Activated T-cell treated with anti-CD3 and anti-CD28 coated beads, Interleukin-2, amount 50 U/mL, for 24 hours (primary cell): ENCODE measurements at regions not wholly inside any gene's neighbourhood (a gene's known extent, or its start where the extent isn't known, plus 50 kb on each side); places are given as distances from the start of the nearest gene placed in this dataset.

Source experiments
- DNase-seq: peaks from one replicate; pipeline ENCODE4 v3.0.0-alpha.2; 2020
- H3K27ac Mint-ChIP-seq: 2 replicates; pipeline ENCODE4 v1.8.0; 2020; ENCODE audit warnings: mild to moderate bottlenecking, mixed read lengths
- H3K27me3 Mint-ChIP-seq: 2 replicates; pipeline ENCODE4 v1.8.0; 2020; ENCODE audit warnings: mixed read lengths
- H3K36me3 Mint-ChIP-seq: 2 replicates; pipeline ENCODE4 v1.8.0; 2020; ENCODE audit warnings: low read depth, mixed read lengths
- H3K4me1 Mint-ChIP-seq: 2 replicates; pipeline ENCODE4 v1.8.0; 2020; ENCODE audit warnings: low read depth, mixed read lengths
- H3K4me3 Mint-ChIP-seq: 2 replicates; pipeline ENCODE4 v1.8.0; 2020; ENCODE audit warnings: mild to moderate bottlenecking, moderate library complexity, mixed read lengths
- H3K9me3 Mint-ChIP-seq: 2 replicates; pipeline ENCODE4 v1.8.0; 2020; ENCODE audit warnings: mixed read lengths

- Mint-ChIP-seq H3K27ac (no peak overlapping the region), H3K9me3 (no peaks in the 10 kb centered on the region), H3K4me1 (no peaks in the 10 kb centered on the region), H3K27me3 (no peaks in the 10 kb centered on the region), H3K36me3 (no peaks in the 10 kb centered on the region), H3K4me3 (no peak overlapping the region)
- DNase-seq: no peak
These were observed 135.2 kb upstream of the OSMR start for GRCh38 chr5:38710627-38711026.

GRCh38 chr5:38712391-38712790 lies 133.4 kb upstream of the OSMR start:
- no peaks in the 10 kb centered on the region for H3K27me3 Mint-ChIP-seq
- H3K9me3 Mint-ChIP-seq: no peaks in the 10 kb centered on the region
- no peak overlapping the region for H3K4me3 Mint-ChIP-seq
- H3K36me3 Mint-ChIP-seq: no peaks in the 10 kb centered on the region
- no peak overlapping the region for H3K27ac Mint-ChIP-seq
- H3K4me1 Mint-ChIP-seq: no peaks in the 10 kb centered on the region
- no peak for DNase-seq

- Mint-ChIP-seq H3K36me3 (no peaks in the 10 kb centered on the region), H3K27ac (no peak overlapping the region), H3K9me3 (no peaks in the 10 kb centered on the region), H3K4me1 (no peaks in the 10 kb centered on the region), H3K4me3 (no peak overlapping the region), H3K27me3 (peaks cover 3% of the 10 kb centered on the region)
- DNase-seq: no peak
These were observed 131.6 kb upstream of the OSMR start for GRCh38 chr5:38714240-38714639.

GRCh38 chr5:38714703-38715355 lies 131.0 kb upstream of the OSMR start:
- Mint-ChIP-seq H3K4me1 (no peaks in the 10 kb centered on the region), H3K36me3 (no peaks in the 10 kb centered on the region), H3K9me3 (no peaks in the 10 kb centered on the region), H3K4me3 (no peak overlapping the region), H3K27me3 (peaks cover 3% of the 10 kb centered on the region), H3K27ac (no peak overlapping the region)
- DNase-seq: no peak

DNA sequence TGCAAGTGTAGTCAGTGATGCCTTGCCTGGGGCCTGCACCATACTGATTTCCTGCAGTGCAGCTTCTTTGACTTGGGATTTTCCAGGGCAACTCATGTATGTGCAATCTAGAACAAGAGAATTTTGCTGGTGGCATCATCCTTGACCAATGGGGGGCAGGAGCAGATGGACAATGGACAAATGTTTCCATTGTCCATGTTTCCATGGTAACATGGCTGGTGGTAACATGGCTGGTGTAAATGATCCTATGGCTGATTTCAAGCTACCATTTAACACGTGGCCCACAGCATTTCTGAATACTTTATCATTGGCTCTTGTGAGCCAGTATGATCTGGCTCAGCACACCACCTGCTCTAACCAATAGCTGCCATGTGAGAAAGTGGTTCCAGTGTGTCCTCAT lies 130.1 kb upstream of the OSMR start:
- H3K36me3 Mint-ChIP-seq: no peaks in the 10 kb centered on the region
- H3K4me3 Mint-ChIP-seq: no peak overlapping the region
- DNase-seq: no peak

GRCh38 chr5:38716516-38716915 lies 129.3 kb upstream of the OSMR start:
- H3K27ac Mint-ChIP-seq: no peak overlapping the region
- no peaks in the 10 kb centered on the region for H3K36me3 Mint-ChIP-seq
- H3K4me3 Mint-ChIP-seq: no peak overlapping the region
- H3K27me3 Mint-ChIP-seq: peaks cover 14% of the 10 kb centered on the region
- DNase-seq: no peak
- no peaks in the 10 kb centered on the region for H3K4me1 Mint-ChIP-seq
- H3K9me3 Mint-ChIP-seq: no peaks in the 10 kb centered on the region

More for the DNA sequence above, 130.1 kb upstream of the OSMR start:
- H3K27me3 Mint-ChIP-seq: peaks cover 6% of the 10 kb centered on the region
- no peak overlapping the region for H3K27ac Mint-ChIP-seq
- no peaks in the 10 kb centered on the region for H3K4me1 Mint-ChIP-seq
- no peaks in the 10 kb centered on the region for H3K9me3 Mint-ChIP-seq

DNA sequence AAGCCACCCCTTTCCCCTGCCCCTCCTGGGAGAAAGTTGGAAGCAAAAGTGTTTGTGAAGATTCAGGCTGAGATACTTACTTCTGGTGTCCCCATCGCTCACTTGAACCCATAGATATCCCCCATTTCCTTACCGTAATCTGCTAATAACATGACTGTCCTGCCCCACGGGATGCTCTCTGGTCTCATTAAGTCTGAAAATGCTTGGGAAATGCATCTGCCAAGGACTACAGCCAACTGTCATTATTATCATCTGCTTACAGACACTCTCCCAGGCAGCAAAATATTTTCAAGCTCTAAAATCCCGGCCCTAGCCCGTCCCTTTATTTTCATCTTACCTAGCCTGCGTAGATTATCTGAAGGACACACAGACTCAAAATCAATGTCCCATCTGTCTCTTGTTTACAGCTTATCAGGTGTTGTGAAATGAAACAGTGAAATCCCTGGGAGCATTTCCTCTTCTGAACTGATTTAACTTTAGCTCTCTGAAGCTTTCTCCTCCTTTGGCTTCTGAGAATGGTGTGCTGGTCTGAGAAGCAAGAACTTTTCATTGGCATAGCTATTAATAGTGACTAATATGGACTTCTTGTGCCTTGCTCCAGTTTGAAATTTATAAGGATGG lies 126.9 kb upstream of the OSMR start:
- Mint-ChIP-seq H3K4me3 (no peak overlapping the region), H3K36me3 (no peaks in the 10 kb centered on the region), H3K27ac (no peak overlapping the region), H3K27me3 (peaks cover 17% of the 10 kb centered on the region), H3K4me1 (no peaks in the 10 kb centered on the region), H3K9me3 (no peaks in the 10 kb centered on the region)
- DNase-seq: no peak

DNA sequence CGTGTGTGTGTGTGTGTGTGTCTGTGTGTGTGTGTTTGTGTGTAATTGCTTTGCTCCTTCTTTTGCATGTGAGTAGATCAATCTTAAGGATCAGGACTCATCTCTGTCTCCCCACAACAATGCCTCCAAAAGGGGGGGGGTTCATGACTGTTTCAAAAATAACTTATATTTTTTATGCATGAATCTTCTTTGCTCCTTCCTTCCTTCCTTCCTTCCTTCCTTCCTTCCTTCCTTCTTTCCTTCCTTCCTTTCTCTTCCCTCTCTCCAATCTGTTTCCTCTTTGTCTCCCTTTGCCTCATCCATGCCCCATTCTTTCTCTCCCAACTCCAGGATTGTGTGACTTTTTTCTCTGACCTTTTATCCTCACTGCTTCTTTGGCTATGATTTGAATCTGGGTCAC lies 126.4 kb upstream of the OSMR start:
- no peak for DNase-seq
- H3K4me3 Mint-ChIP-seq: no peak overlapping the region
- H3K9me3 Mint-ChIP-seq: no peaks in the 10 kb centered on the region
- H3K4me1 Mint-ChIP-seq: no peaks in the 10 kb centered on the region
- peaks cover 17% of the 10 kb centered on the region for H3K27me3 Mint-ChIP-seq
- no peaks in the 10 kb centered on the region for H3K36me3 Mint-ChIP-seq
- no peak overlapping the region for H3K27ac Mint-ChIP-seq

GRCh38 chr5:38719916-38720315 lies 125.9 kb upstream of the OSMR start:
- H3K9me3 Mint-ChIP-seq: no peaks in the 10 kb centered on the region
- H3K4me3 Mint-ChIP-seq: no peak overlapping the region
- no peak overlapping the region for H3K27ac Mint-ChIP-seq
- peaks cover 17% of the 10 kb centered on the region for H3K27me3 Mint-ChIP-seq
- no peak for DNase-seq
- no peaks in the 10 kb centered on the region for H3K36me3 Mint-ChIP-seq
- no peaks in the 10 kb centered on the region for H3K4me1 Mint-ChIP-seq

DNA sequence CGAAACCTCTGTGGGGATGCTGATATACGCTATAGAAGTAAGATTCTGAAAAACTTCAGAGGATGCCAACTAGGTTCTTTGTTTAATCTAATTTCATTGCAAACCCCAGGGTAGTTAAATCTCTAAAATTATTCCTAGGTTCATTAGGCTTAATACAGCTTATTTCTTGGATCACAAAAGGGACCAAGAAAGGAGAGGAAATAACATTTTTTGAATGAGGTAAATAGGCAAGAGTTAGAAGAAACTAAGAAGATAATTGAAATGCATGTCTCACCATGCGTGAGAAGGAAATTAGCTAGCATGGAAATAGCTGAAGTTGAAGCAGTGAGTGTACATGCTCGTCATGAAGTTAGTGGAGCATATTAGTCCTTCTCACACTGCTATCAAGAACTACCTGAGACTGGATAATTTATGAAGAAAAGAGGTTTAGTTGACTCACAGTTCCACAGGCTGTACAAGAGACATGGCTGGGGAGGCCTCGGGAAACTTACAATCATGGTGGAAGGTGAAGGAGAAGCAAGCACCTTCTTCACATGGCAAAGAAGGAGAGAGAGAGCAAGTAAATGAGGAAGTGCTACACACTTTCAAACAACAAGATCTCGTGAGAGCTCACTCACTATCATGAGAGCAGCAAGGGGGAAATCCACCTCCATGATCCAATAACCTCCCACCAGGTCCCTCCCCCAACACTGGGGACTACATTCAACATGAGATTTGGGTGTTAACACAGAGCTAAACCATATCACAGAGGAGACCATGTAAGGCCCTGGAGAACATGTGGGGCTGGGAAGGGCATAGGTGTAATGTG lies 125.1 kb upstream of the OSMR start:
- DNase-seq: no peak
- Mint-ChIP-seq H3K4me3 (no peak overlapping the region), H3K27me3 (peaks cover 19% of the 10 kb centered on the region), H3K4me1 (no peaks in the 10 kb centered on the region), H3K9me3 (no peaks in the 10 kb centered on the region), H3K27ac (no peak overlapping the region), H3K36me3 (no peaks in the 10 kb centered on the region)

- H3K4me3 Mint-ChIP-seq: no peak overlapping the region
- no peaks in the 10 kb centered on the region for H3K9me3 Mint-ChIP-seq
- H3K4me1 Mint-ChIP-seq: no peaks in the 10 kb centered on the region
- H3K27ac Mint-ChIP-seq: no peak overlapping the region
- DNase-seq: no peak
- no peaks in the 10 kb centered on the region for H3K36me3 Mint-ChIP-seq
- H3K27me3 Mint-ChIP-seq: peaks cover 19% of the 10 kb centered on the region
These were observed 122.9 kb upstream of the OSMR start for GRCh38 chr5:38722918-38723317.

- H3K27ac Mint-ChIP-seq: no peak overlapping the region
- no peak overlapping the region for H3K4me3 Mint-ChIP-seq
- peaks cover 19% of the 10 kb centered on the region for H3K27me3 Mint-ChIP-seq
- no peaks in the 10 kb centered on the region for H3K36me3 Mint-ChIP-seq
- H3K9me3 Mint-ChIP-seq: no peaks in the 10 kb centered on the region
- H3K4me1 Mint-ChIP-seq: no peaks in the 10 kb centered on the region
- DNase-seq: no peak
These were observed 122.4 kb upstream of the OSMR start for GRCh38 chr5:38723426-38723825.

DNA sequence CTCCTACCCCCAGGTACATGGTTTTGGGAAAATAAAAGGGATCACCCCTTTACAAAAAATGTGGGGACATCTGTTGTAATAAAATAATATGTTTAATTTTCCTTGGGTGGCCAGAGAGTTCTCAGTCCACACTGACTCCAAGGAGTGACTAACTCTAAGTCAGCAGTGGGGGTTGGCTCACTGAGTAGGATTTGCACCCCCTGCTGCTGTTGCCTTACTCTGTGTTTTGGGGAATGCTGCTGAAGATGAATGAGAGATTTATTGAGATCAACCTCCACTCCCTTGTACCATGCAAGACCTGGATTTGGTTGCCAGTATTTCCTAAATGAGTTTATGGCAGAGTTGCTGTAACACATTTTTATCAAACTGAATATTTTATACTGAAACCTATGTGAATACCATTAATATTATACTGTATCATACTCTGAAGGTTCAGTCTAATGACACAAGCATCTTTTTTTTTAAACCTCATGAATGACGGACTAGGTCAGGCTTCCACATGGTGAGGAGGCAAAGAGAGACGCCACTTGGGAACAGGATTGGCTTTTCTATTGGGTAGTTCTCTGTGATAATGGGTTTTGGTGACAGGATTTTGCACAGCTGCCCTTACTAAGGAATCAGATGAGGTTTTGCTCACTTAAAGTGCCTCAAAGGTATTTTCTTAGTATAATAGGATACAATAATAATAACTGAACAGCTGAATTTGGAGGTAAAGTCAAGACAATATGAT lies 121.3 kb upstream of the OSMR start:
- no peak for DNase-seq
- H3K4me3 Mint-ChIP-seq: no peak overlapping the region
- H3K36me3 Mint-ChIP-seq: no peaks in the 10 kb centered on the region
- no peak overlapping the region for H3K27ac Mint-ChIP-seq
- no peaks in the 10 kb centered on the region for H3K9me3 Mint-ChIP-seq
- peaks cover 16% of the 10 kb centered on the region for H3K27me3 Mint-ChIP-seq
- no peaks in the 10 kb centered on the region for H3K4me1 Mint-ChIP-seq

DNA sequence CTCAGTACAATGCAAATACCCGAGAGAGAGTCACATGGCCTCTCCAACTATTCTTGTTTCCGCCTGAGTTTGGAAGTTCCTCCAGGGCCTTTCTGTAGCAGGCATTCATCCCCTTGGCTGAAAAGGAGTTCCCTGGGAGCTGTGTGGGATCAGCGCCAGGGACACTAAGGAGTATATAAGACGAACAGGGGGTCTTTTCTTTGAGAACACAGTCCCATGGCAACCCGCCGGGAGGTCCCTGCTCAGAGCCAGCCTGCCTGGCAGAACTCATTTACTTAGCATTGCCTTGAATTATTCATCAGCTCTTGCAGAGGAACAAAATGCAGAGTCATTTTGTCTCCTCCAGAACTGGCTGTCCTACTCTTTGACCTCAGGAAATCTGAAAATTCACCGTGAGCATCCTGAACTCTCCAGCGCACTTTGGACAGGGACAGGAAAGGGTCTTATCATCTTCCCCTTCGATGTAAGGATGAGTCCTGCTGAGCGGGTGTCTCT lies 120.4 kb upstream of the OSMR start:
- H3K27me3 Mint-ChIP-seq: peaks cover 16% of the 10 kb centered on the region
- H3K4me1 Mint-ChIP-seq: no peaks in the 10 kb centered on the region
- H3K9me3 Mint-ChIP-seq: no peaks in the 10 kb centered on the region
- no peak overlapping the region for H3K4me3 Mint-ChIP-seq
- no peaks in the 10 kb centered on the region for H3K36me3 Mint-ChIP-seq
- H3K27ac Mint-ChIP-seq: no peak overlapping the region
- DNase-seq: no peak
